ENCODE measurements at regions not wholly inside any gene's neighbourhood (a gene's known extent, or its start where the extent isn't known, plus 50 kb on each side); places are given as distances from the start of the nearest gene placed in this dataset.

DNA sequence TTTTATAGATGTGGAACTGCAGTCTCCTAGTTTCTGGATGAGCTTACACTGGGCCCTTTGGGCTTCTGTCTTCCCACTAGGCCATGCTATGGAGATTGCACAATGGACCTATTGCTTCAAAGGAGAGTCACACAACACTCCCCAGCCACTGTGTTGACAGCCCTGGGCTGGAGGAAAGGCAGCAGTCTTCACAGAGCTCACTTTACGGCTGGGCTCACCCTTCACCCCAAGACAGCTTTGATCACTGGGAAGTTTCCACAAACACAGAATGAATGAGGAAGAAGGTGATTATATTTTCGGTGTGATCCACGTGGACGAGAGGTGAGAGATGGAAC, 92.7 kb upstream of the GDF10 start:
- TF ChIP-seq, protein P1, sequence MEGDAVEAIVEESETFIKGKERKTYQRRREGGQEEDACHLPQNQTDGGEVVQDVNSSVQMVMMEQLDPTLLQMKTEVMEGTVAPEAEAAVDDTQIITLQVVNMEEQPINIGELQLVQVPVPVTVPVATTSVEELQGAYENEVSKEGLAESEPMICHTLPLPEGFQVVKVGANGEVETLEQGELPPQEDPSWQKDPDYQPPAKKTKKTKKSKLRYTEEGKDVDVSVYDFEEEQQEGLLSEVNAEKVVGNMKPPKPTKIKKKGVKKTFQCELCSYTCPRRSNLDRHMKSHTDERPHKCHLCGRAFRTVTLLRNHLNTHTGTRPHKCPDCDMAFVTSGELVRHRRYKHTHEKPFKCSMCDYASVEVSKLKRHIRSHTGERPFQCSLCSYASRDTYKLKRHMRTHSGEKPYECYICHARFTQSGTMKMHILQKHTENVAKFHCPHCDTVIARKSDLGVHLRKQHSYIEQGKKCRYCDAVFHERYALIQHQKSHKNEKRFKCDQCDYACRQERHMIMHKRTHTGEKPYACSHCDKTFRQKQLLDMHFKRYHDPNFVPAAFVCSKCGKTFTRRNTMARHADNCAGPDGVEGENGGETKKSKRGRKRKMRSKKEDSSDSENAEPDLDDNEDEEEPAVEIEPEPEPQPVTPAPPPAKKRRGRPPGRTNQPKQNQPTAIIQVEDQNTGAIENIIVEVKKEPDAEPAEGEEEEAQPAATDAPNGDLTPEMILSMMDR (IDR thresholded peaks at IDR 0.05), result no peak
- no peak for TF ChIP-seq POLR2A (IDR thresholded peaks at IDR 0.05)

DNA sequence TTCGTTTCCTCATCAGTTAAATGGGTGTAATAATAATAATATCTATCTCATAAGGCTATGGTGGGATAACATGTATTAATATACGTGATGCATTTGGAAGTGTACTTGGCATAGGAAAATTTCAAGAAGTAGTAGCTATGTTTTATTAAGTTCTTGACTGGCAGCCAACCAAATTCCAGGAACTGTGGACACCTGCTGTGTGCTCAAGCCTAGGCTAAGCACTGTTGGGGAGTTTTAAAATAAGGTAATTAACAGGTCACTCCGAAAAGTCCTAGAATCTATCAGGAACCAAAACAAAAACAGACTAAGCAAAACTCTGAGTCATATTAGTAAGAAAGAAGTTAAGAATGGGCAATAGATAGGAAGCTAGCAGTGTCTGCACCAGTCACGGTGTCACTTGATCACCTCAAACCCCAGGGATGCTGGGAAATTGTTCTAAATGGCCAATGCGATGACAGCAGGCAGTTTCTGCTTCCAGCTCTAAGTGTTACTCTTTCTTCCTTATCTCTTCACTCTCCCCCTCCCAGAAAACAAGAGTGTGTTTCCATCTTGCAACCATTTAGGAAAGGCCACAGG, 92.0 kb upstream of the GDF10 start:
- Histone ChIP-seq H3K27me3 (no peaks in the 10 kb centered on the region), H3K36me3 (ENCODE audit: low read depth, missing control alignments) (no peaks in the 10 kb centered on the region), H3K9me3 (no peaks in the 10 kb centered on the region), H3K4me1 (no peaks in the 10 kb centered on the region), H3K4me3 (no peak overlapping the region), H3K27ac (no peak overlapping the region)
- no peak for DNase-seq
- WGBS, 2 donors, result 77 to 81% methylated on average over 5 of the region's 5 CpGs
- TF ChIP-seq POLR2A (IDR thresholded peaks at IDR 0.05), result no peak
- TF ChIP-seq, protein P1 (IDR thresholded peaks at IDR 0.05), result no peak
- intact Hi-C loops (cut with DNase I; ENCODE audit: low total_unique reads), result no loop called here

More for the DNA sequence above, 92.7 kb upstream of the GDF10 start:
- 73 to 82% methylated on average over 4 of the region's 4 CpGs for WGBS, 2 donors
- Histone ChIP-seq H3K4me3 (no peak overlapping the region), H3K4me1 (no peaks in the 10 kb centered on the region), H3K9me3 (no peaks in the 10 kb centered on the region), H3K27me3 (no peaks in the 10 kb centered on the region), H3K27ac (no peak overlapping the region), H3K36me3 (ENCODE audit: low read depth, missing control alignments) (no peaks in the 10 kb centered on the region)
- intact Hi-C loops (cut with DNase I; ENCODE audit: low total_unique reads), result no loop called here
- no peak for DNase-seq

DNA sequence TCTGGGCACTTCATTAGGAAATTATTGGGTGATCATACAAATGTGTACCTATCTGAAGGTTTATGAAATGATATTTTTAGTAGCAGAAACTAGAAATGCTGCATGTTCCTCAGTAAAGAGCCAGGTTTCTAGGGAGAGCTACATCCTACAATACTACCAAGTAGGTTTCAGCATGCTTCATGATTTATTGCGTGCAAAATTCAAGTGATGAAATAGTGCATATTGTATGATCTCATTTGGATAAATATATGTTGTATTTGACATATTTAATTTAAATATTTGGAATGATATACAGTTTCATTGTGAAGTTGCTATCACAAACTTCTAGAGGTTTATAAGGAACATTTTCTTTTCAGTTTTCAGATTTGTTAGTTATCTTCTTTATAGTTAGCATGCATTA, 90.5 kb upstream of the GDF10 start:
- H3K4me1 ChIP-seq, result no peaks in the 10 kb centered on the region
- H3K27me3 ChIP-seq, result no peaks in the 10 kb centered on the region
- DNase-seq, result no peak
- intact Hi-C loops (cut with DNase I; ENCODE audit: low total_unique reads), result no loop called here
- no peaks in the 10 kb centered on the region for H3K36me3 ChIP-seq (ENCODE audit: low read depth, missing control alignments)
- H3K4me3 ChIP-seq, result no peak overlapping the region
- no peak for TF ChIP-seq POLR2A (IDR thresholded peaks at IDR 0.05)
- TF ChIP-seq, protein P1 (IDR thresholded peaks at IDR 0.05), result no peak
- 85 to 90% methylated on average over 1 of the region's 1 CpG for WGBS, 2 donors
- no peaks in the 10 kb centered on the region for H3K9me3 ChIP-seq
- no peak overlapping the region for H3K27ac ChIP-seq

DNA sequence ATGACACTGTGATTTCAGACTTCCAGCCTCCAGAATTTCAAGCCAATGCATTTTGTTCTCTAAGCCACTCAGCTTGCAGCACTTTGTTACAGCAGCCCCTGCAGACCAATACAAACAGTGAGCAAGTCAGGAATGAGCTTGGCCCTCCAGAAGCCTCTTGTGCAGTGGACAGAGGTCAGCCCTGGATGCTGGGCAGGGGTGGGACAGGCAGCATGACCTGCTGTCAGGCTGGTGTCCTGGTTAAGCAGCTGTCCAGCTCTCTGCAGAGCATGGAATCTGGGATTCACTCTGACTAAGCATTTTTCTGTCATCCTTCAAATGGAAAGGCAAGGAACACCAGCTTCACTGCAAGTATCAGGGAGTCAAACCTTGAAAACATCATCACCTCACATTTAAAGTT, 85.5 kb upstream of the GDF10 start:
- DNase-seq, result no peak
- H3K4me3 ChIP-seq, result no peak overlapping the region
- H3K9me3 ChIP-seq, result no peaks in the 10 kb centered on the region
- H3K4me1 ChIP-seq, result no peaks in the 10 kb centered on the region
- intact Hi-C loops (cut with DNase I; ENCODE audit: low total_unique reads), result no loop called here
- no peak overlapping the region for H3K27ac ChIP-seq
- TF ChIP-seq, protein P1 (IDR thresholded peaks at IDR 0.05), result no peak
- H3K27me3 ChIP-seq, result no peaks in the 10 kb centered on the region
- H3K36me3 ChIP-seq (ENCODE audit: low read depth, missing control alignments), result no peaks in the 10 kb centered on the region

DNA sequence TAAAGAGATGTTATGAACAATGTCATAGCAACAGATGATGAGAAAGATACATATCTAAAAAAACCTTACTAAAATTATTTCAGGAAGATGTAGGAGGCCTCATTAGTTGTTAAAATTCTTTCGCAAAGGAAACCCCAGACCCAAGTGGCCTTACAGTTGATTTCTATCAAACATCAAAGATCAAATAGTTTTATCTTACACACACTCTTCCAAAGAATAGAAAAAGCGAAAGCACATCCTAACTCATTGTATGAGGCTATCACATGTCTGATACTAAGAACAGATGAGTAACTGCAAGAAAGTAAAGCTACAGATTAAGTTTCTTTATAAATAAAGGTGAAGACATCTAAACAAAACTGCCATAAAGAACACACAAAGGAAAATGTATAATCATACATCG, 82.9 kb upstream of the GDF10 start:
- H3K27me3 ChIP-seq, result no peaks in the 10 kb centered on the region
- no peak for DNase-seq
- TF ChIP-seq POLR2A (IDR thresholded peaks at IDR 0.05), result no peak
- WGBS, 2 donors, result 62% methylated on average over 3 of the region's 3 CpGs
- no peak overlapping the region for H3K27ac ChIP-seq
- no peaks in the 10 kb centered on the region for H3K4me1 ChIP-seq
- intact Hi-C loops (cut with DNase I; ENCODE audit: low total_unique reads), result no loop called here
- no peak overlapping the region for H3K4me3 ChIP-seq
- H3K36me3 ChIP-seq (ENCODE audit: low read depth, missing control alignments), result no peaks in the 10 kb centered on the region
- H3K9me3 ChIP-seq, result no peaks in the 10 kb centered on the region
